Glomerular visceral epithelial cell (primary cell): ENCODE measurements at regions not wholly inside any gene's neighbourhood (a gene's known extent, or its start where the extent isn't known, plus 50 kb on each side); places are given as distances from the start of the nearest gene placed in this dataset.

ENCODE experiments used
- DNase-seq: peaks from one replicate; pipeline ENCODE4 v3.0.0-alpha.2; 2016; ENCODE audit errors: extremely low spot score

DNA sequence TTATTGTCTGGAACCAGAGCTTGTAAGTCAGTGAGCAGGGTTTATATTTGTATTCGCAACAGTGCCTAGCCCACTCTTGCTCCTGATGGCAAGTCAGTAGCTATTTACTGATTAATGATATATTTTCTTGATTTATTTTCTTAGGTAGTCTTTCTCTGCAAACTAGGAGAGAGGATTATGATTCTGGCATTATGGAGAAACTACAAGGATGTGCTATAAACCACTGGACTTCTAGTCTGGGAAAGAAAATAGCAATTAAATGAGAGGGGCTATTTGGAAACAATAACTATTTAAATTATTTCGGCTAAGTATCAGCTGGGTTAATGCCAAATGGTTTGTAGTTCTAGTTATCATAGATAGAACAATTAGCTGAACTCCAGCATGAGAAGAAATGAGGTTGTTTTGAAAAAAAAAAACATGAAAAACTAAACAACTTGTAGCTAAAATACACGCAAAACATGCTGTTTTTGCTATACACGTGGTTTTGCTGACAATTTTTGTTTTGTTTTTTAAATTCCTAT is 304.9 kb upstream of the TCF21 start:
- DNase-seq, result no peak

DNA sequence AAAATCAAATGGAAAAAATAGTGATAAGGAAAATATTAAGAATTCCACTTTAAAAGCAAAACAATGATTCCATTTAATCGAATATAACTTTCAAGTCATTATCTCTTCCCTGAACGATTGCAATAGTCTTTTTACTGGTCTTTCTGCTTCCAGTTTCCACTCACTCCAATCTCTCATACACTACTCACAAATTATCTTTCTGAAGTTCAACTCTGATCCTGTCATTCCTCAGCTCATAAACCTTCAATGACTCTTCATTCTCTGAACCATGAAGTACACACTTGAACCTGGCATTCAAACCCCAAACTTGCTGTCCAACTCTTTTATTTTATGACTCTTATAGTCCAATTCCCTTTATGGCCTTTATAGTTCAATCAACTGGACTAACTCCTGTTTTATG is 304.1 kb upstream of the TCF21 start:
- no peak for DNase-seq

DNA sequence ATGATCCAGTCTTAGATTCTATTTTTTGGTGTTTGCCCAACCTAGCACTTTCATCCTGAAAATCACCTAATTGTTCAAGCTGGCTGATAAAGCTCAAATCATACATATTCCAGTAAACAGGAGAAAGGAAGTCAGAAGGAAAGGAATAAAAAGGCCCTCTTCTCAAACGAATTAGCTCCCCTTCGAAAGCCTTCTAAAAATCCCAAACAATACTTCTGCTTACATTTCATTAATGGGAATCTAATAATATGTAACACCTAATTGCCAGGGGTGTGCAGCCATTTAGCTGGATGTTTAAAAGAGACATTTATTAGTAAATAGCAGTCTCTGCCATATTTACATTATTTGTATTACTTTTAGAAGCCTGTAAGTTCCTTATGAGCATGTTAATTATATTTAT is 302.9 kb upstream of the TCF21 start:
- no peak for DNase-seq

DNA sequence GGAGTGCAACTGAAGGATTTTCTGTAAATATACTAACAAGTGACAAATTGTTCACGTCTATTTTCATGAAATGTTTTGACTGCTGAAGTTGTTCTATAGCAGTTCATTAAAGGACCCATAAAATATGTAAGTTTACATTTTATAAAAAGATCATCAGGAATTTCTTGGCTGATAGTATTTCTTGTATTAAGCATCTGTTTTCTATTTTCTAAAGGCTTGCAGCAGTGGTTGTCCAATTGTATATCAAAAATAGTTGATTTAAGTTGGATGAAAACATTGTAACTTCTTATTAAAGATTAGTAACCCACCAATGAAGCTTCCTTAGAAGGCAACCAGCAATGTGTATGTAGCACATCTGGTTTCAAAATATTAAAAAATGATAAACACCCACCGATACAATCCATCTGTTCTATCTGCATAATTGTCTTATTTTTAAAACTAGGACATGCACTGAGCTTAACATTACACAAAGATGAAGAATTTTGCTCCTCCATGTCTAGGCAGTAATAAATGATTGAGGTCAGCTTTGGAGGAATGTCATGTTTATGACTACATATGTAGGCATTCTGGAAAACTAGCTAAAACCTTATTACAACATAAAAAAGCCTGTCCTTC is 301.3 kb upstream of the TCF21 start:
- no peak for DNase-seq

DNA sequence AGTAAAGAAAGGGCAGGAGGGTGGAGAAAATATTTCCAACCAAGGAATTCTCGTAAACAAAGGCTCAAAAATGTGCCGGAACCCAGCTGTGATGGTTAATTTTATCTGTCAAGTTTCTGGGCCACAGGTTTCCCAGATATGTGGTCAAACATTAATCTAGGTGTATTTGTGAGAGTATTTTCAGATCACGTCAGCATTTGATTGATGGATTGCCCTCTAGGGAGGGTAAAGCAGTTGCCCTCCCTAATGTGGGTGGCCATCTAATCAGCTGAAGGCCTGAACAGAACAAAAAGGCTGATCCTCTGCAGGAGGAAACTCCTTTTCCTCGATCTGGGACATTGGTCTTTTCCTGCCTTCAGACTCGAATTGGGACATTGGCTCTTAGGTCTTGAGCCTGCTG is 298.7 kb upstream of the TCF21 start:
- DNase-seq, result no peak

DNA sequence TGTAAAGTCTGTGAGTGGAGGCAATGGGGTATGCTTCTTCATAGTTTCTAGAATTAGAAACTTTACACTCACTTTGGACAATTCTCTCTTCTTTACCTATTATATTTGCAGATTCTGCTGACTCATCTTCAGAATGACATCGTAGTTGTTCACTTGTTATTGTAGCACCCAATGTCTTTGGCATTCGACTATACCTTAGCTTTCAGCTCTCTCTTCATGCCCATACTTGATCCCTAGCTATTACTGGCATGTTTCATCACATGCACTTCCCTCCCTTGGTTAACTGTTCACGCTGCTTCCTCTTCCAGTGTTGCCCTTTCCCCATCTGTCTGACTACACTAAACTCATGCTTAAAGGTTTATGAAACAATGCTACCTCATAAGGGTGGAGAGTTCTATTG is 298.1 kb upstream of the TCF21 start:
- no peak for DNase-seq

DNA sequence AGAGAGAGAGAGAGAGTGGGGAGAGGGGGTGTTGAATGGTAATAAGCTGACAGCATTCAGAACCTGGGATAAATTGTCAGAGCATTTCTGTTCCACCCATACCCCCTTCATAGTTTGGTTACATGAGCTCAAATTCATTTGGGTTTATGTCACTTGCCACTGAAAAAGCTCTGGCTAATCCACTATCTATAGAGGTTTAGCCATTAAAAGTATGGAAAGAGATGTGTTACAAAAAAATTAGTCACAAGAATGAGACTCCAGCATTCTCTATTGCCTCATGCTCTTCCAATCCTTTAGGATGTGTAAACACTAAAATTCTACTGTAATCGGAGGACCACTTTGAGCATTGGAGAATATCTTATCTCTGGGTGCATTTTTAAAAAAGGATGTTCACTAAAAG is 297.6 kb upstream of the TCF21 start:
- no peak for DNase-seq

DNA sequence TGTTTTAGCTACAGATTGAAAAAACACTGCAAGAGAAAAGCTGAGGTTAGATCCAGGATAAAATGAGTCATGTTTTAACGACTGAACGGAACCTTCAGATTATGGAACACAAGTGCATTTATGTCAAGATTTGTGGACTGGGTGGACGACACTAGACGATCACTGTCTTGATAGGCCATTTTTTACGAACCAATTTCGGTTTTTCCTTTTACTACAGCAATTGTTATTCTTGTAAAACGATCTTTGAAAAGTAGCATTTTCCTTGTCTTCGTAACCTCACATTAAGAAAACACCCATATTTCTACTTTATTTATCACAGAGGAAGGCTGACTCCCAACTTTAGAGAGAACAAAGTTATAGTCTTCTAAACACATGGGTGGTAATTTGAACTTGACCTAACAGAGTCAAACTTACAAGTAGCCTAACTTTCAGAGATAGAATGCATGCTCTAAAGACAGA is 294.2 kb upstream of the TCF21 start:
- no peak for DNase-seq

DNA sequence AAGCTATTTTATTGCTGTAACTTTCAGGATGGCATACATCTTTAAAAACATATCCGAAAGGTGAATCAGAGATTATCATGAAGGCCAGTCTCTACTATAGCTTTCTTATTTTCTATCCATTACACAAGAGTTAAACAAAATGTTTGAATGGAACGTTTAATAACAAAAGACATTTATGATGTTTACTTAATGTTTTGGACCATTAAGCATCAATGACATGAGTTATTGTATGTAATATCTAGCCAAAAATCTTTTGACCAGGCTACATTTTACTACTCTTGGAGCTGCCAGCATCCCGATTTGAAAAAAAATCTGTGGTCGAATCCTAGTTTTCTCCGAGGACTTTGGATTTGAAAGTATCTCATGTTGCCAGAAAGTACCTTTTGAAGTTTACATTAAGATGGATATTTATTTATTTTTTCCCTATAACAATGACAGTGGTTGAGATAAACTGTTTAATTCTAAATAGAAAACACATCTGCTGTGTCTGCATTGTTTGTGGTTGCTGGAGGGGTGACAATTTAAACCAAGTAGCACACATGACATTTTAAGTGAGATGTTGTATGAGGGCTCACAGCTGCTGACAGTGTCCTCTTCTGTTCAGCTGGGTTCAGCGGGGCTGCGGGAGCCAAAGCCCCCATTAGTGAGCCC is 293.7 kb upstream of the TCF21 start:
- DNase-seq, result no peak

DNA sequence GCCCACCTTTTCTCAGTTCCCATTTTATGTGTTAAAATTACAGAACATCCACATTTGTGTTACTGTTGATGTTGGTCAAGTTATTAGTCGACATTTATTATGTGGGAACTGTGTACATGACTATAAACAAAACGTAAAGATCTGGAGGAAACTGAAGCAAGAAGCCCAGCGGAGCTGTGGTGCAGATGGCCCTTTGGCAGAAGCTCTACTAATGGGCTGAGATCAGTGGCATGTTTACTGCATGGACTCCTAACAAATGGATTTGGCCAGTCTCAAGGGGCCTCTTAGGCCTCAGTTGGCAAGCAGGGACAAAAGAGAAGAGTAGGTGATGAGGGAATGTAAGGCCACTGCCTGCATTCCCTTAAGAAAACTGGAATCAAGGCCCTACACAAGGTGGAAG is 282.1 kb upstream of the TCF21 start:
- no peak for DNase-seq

DNA sequence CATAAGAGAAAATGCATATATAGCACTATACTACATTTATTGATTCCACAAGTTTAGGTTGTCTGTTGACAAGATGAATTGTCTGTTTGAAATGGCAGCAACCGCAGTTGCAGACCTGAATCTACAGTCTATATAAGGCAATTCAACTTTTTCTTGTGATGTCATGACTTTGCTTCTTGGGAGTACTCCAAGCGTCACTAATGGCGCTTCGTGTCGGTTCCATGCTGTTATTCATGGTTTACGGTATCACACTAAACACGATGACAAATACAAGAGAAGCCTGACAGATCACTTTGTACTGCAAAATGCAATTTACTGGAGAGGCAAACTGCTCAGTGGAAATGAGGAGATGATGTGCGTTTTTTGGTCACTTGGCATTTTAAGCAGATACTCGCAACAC is 280.3 kb upstream of the TCF21 start:
- DNase-seq, result no peak

DNA sequence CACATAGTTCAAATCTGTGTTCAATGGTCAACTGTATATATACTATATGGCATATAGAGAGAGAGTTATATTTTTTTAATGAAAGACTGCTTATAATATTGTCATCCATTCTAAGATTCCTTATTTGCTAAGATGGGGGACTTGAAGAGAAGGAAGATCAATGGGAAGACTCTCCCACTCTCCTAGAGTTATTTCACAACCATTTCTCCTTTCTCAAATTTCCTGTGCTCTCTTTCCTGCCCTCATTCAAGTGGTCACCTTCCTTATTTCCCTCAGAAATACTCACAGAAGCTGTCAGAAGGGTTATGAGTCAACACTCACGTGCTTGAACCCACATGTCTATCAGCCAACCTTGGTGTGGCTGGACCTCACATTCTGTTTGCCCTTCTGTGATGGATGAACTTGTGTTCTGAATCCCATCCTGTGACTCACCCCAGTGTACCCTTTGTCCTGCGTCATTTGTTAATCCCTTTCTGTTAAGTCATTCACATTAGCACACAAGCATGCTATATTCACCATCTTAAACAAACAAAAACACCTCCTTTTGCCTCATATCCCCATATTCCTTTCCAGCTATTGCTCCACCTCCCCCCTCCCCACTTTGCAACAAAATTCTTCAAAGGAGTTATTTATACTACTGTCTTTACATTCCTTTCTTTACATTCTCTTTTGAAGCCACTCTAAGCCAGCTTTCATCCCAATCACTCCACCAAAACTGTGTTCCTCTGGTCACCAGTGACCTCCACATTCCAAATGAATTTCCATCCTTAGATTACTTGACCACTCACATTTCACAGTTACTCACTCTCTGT is 279.3 kb upstream of the TCF21 start:
- DNase-seq, result peak; percentile 92

DNA sequence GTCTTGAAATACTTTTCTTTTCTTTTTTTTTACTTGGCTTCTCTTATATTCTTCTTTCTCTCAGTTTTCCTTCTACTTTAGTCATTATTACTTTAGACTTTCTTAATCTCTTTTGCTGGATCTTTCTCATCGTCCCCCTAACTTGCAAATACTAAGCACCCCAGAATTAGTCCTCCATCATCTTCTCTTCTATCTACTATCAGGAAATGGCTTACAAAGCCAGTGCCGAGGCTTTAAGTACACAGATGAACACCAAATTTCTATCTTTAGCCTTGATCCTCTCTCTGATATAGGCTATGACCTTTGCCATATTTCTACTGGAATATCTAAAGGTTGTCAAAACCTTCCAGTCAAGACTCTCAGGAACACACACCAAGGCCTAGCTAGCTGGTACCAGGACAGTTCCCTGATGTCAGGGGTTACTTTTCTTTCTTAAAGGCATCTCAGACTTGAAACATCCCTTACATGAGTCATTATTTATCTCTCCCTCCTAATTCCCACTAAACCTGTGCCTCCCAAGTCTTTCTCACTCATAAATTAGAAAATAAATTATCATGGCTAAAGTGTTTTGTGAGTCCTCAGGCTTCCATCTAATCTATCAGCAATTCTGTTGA is 278.6 kb upstream of the TCF21 start:
- no peak for DNase-seq

DNA sequence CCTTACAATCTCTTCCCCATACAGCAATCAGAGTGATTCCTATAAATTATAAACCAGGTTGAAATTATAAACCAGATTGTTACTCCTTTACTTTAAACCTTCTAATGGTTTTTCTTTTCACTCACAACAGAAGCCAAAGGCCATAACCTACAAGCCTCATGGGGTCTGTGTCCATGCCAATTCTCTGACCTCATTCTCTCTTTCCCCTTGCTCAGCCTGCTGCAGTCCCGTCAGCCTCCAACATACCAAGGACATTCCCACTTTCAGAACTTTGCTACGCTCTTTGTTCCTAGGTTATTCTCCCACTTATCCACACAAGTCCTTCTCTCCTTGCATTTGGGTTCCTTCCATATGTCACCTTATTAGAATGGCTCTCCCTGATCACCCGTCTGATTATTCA is 277.9 kb upstream of the TCF21 start:
- DNase-seq, result no peak

DNA sequence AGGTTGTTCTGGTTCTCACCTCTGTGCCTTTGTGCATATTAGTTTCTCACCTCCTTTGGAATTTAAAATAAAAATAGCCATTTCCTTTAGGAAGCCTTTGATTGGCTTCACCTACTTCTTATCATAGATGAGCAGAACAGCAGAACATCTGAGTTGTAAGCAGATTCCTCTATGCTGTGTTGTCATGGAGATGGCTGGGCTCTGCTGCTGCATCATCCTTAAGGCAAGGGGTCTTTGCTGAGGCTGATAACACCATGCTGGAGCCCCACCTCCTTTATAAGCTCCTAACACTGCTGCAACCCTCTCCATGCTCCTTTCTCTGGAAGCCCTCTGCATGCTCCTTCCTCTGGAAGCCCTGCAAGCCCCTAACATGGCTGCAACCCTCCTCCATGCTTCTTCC is 276.5 kb upstream of the TCF21 start:
- DNase-seq, result no peak

DNA sequence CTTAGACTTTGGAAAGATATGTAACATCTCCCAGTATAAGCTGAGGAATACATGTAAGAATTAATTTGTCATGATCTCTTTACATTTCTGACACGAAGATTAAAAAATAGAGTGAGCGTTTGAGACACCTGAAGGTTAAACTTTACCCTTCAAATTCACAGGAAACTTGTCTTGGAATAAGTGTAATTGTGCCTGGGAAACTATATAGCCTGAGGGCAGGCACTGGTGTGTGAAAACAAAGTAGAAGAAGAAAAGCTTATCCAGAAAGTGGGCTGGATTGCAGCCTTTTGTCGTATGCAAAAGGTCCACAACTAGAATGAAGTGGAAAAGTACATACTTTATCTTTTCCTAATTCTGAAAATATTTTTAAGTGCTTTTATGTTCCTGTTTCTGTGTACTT is 275.7 kb upstream of the TCF21 start:
- DNase-seq, result no peak

DNA sequence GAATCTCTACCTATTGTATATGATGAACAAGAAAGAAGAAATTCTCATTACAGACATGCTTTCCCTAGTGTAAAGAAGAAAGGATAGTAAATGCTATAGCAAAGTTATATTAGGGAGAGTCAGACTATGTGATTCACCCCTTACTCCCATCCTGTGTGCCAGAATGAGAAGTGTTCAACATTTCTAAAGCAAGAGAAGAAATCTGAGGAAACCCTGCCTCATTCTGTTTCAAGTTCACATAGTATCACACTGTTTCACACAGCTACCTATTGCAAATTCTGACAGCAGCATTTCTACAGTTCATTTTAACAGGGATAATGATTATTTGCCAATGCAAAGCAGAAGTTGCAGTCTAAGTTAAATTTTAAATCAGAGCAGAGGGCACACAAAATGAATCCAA is 267.2 kb upstream of the TCF21 start:
- DNase-seq, result no peak

DNA sequence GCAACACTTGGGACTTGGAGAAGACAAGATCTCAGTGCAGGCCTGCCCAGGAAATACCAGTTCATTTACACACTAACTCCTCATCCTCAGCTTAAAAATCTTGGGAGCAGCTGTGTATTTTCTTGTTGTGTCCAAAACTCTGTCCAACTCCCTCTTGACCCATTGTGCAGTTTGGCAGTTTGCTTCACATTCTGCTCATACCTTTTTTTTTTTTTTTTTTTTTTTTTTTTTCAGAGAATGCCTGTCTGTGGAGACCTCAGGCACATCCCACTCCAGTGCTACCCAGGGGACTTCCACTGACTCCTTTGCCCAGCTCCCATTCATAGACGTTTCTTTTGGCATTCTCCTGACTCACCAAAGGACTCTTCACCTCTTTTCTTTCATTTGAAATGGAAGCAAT is 265.8 kb upstream of the TCF21 start:
- no peak for DNase-seq

DNA sequence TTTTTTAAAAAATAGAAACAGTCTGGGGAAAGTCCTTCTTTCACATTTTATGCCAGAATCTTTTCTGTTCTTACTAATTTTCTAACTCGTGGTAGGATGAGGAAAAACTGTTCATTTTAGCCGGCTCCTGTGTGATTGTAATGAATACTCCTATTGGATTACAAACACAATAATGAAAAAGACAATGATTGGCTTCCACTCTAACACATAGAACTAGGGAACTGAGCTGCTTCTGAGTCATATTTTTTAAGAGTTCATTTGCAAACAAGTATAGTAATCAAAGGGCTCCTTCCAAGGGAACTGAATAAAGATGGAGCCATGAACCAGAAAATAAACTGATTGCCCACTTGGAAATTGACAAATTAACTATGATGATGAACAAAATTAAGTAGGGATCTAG is 265.3 kb upstream of the TCF21 start:
- no peak for DNase-seq

DNA sequence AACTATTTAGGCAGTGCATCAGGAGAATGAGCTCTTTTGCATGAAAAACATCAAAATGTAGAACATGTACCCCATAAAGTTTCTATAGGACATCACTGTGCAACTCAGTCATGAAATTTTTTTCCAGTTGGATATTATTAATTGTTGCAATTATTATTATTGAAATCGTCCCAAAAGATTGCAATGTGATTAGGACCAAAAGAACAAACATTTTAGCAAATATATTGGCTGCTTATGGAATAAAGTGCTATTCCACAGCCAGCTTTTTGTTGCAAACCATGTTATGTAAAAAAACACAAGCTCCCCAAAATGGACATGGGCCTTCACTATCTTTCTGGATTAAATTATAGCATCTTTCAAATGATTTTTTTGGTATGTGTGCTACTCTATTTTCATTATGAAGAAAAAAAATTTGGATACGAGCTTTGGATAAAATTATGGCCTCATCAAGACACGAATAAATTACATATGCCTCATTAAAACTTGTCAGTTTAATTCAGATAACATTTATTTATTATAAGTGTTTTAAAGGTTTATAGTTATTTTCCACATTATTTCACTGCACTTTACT is 262.7 kb upstream of the TCF21 start:
- DNase-seq, result no peak

DNA sequence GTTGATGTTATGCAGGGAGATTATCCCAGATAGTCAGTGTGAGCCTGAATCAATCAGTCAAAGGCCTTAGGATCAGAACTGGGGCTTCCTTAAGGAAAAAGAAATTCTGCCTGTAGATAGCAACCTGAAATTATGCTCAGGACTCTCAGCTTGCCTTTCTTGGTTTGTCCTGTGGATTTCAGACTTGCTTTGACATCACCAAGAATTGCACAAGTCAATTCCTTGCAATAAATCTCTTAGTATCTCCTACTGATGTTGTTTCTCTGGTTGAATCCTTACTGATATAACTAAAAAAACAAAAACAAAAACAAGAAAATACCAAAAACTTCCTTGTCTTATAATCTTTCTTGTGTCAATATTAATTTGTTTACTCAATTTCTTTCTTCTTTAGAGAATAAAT is 258.9 kb upstream of the TCF21 start:
- no peak for DNase-seq

DNA sequence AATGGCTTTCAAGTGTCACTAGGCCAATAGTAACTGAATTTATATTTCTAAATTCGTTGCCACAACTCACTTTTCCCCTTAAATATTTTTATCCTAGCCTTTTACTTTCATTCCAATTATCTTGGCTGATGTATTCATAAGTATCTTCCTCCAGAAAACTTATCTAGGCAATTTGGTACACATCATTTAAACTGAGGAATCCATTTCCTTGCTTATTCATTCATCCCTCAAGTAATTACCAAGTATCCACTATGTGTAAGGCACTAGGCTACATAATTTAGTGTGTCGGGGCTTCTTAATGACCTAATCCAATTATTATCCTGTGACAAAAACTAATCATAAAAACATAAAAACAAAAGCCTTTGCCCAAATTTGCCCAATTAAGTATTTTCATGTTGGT is 258.3 kb upstream of the TCF21 start:
- no peak for DNase-seq
